Fibroblast of lung (primary cell): ENCODE measurements at regions not wholly inside any gene's neighbourhood (a gene's known extent, or its start where the extent isn't known, plus 50 kb on each side); places are given as distances from the start of the nearest gene placed in this dataset.
"Not testable (repeated sequence)": the region's sequence is repeated elsewhere in the genome, so short reads cannot be mapped to it uniquely, and the experiment has no call there.

Source experiments
- DNase-seq, 2 donors: peaks; one replicate each; pipeline versions ENCODE4 v3.0.0 to v3.0.0-alpha.2; 2010; ENCODE audit warnings: low read depth in 2 of 2
- H2AFZ ChIP-seq: 2 replicates; pipeline ENCODE4 v1.5.1; 2012; ENCODE audit warnings: low read length, control low read depth, inconsistent platforms
- H3K27ac ChIP-seq: 2 replicates; pipeline ENCODE4 v1.5.1; 2011; ENCODE audit warnings: low read length, control low read depth; ENCODE audit not compliant: insufficient read depth
- H3K27me3 ChIP-seq: 2 replicates; pipeline ENCODE4 v1.5.1; 2011; ENCODE audit warnings: mild to moderate bottlenecking, low read length; ENCODE audit not compliant: control insufficient read depth, insufficient read depth
- H3K36me3 ChIP-seq: 2 replicates; pipeline ENCODE4 v1.5.1; 2011; ENCODE audit warnings: low read length; ENCODE audit not compliant: control insufficient read depth, insufficient read depth
- H3K4me1 ChIP-seq: 2 replicates; pipeline ENCODE4 v1.5.1; 2011; ENCODE audit warnings: low read length; ENCODE audit not compliant: control insufficient read depth, insufficient read depth; ENCODE audit errors: extremely low read depth
- H3K4me2 ChIP-seq: 2 replicates; pipeline ENCODE4 v1.5.1; 2011; ENCODE audit warnings: low read length, control low read depth; ENCODE audit not compliant: insufficient read depth; ENCODE audit errors: extremely low read depth
- H3K4me3 ChIP-seq, 4 experiments: fragments of 200-600 bp in 1 of 4; sonication (generic) in 1 of 4; replicated peaks in 1 of 4; 2 replicates each; pipeline ENCODE4 v1.5.1; 2011 to 2016; ENCODE audit warnings: low read length in 4 of 4, low read depth in 3 of 4, mild to moderate bottlenecking in 3 of 4, control low read depth in 2 of 4, inconsistent platforms in 1 of 4, mixed read lengths in 1 of 4; ENCODE audit not compliant: insufficient read depth in 1 of 4; ENCODE audit errors: control extremely low read depth in 1 of 4
- H3K79me2 ChIP-seq: 2 replicates; pipeline ENCODE4 v1.5.1; 2012; ENCODE audit warnings: mild to moderate bottlenecking, low read length, inconsistent platforms; ENCODE audit not compliant: control insufficient read depth, insufficient read depth
- H3K9ac ChIP-seq: 2 replicates; pipeline ENCODE4 v1.5.1; 2011; ENCODE audit warnings: mild to moderate bottlenecking, low read length, control low read depth; ENCODE audit not compliant: insufficient read depth
- H3K9me3 ChIP-seq: 2 replicates; pipeline ENCODE4 v1.5.1; 2012; ENCODE audit warnings: low read depth, low read length; ENCODE audit not compliant: control insufficient read depth, insufficient read depth
- H4K20me1 ChIP-seq: 2 replicates; pipeline ENCODE4 v1.5.1; 2011; ENCODE audit warnings: low read length; ENCODE audit not compliant: control insufficient read depth, insufficient read depth; ENCODE audit errors: extremely low read depth
- CTCF ChIP-seq, 2 donors: IDR thresholded peaks in 1 of 2; conservative IDR thresholded peaks in 1 of 2; 1 replicate in 1 of 2; 2 replicates in 1 of 2; pipeline ENCODE4 v1.5.1; 2011 to 2012; ENCODE audit warnings: low read length in 2 of 2, control low read depth in 1 of 2, inconsistent platforms in 1 of 2, low read depth in 1 of 2, mild to moderate bottlenecking in 1 of 2
- EZH2 ChIP-seq: IDR thresholded peaks from 2 replicates; pipeline ENCODE4 v1.5.1; 2012; ENCODE audit warnings: low read length, control low read depth, mild to moderate bottlenecking; ENCODE audit errors: missing control alignments

GRCh38 chr12:91702843-91703425 lies 442.7 kb downstream of the BTG1 start:
- no peaks in the 10 kb centered on the region for H4K20me1 ChIP-seq
- H3K79me2 ChIP-seq: no peaks in the 10 kb centered on the region
- H3K9me3 ChIP-seq: no peaks in the 10 kb centered on the region
- no peak overlapping the region for H3K9ac ChIP-seq
- H2AFZ ChIP-seq: no peak overlapping the region
- DNase-seq: no peak
- no peak overlapping the region for H3K27ac ChIP-seq
- no peaks in the 10 kb centered on the region for H3K27me3 ChIP-seq
- H3K4me2 ChIP-seq: no peak overlapping the region
- H3K36me3 ChIP-seq: no peaks in the 10 kb centered on the region
- TF ChIP-seq EZH2 (no peak), CTCF (conservative IDR thresholded peaks at IDR 0.05 in 1 of 2, IDR thresholded peaks at IDR 0.05 in 1 of 2; ENCODE audit: low read depth in 1 of 2, low read length in 2 of 2) (no peak)
- no peak overlapping the region for H3K4me3 ChIP-seq
- H3K4me1 ChIP-seq: no peaks in the 10 kb centered on the region

GRCh38 chr12:91695964-91696363 lies 449.7 kb downstream of the BTG1 start:
- no peaks in the 10 kb centered on the region for H3K79me2 ChIP-seq
- no peak for TF ChIP-seq EZH2
- TF ChIP-seq CTCF (conservative IDR thresholded peaks at IDR 0.05 in 1 of 2, IDR thresholded peaks at IDR 0.05 in 1 of 2; ENCODE audit: low read depth in 1 of 2, low read length in 2 of 2): no peak
- H2AFZ ChIP-seq: no peak overlapping the region
- H3K4me2 ChIP-seq: no peak overlapping the region
- H4K20me1 ChIP-seq: no peaks in the 10 kb centered on the region
- no peaks in the 10 kb centered on the region for H3K9me3 ChIP-seq
- H3K27ac ChIP-seq: no peak overlapping the region
- H3K4me3 ChIP-seq: no peak overlapping the region
- DNase-seq: no peak
- H3K9ac ChIP-seq: no peak overlapping the region
- H3K27me3 ChIP-seq: no peaks in the 10 kb centered on the region
- H3K36me3 ChIP-seq: no peaks in the 10 kb centered on the region
- H3K4me1 ChIP-seq: no peaks in the 10 kb centered on the region

- not testable (repeated sequence) for H3K79me2 ChIP-seq, H3K36me3 ChIP-seq, H3K4me3 ChIP-seq, H3K4me2 ChIP-seq, H3K9me3 ChIP-seq, DNase-seq, H3K4me1 ChIP-seq, H3K9ac ChIP-seq, H3K27ac ChIP-seq, H4K20me1 ChIP-seq, H3K27me3 ChIP-seq, H2AFZ ChIP-seq
Observed at GRCh38 chr12:91695406-91695805, 450.2 kb downstream of the BTG1 start.
